Glutamatergic neuron (in vitro differentiated cells): ENCODE measurements at regions not wholly inside any gene's neighbourhood (a gene's known extent, or its start where the extent isn't known, plus 50 kb on each side); places are given as distances from the start of the nearest gene placed in this dataset.

Source experiments
- DNase-seq: peaks from one replicate; pipeline ENCODE4 v3.0.0; 2022
- H3K27ac Mint-ChIP-seq: one replicate; pipeline ENCODE4 v1.8.0; 2020; ENCODE audit warnings: mild to moderate bottlenecking, mixed read lengths, inconsistent platforms; ENCODE audit not compliant: unreplicated experiment
- H3K27me3 Mint-ChIP-seq: one replicate; pipeline ENCODE4 v1.8.0; 2020; ENCODE audit warnings: mild to moderate bottlenecking, moderate library complexity, mixed read lengths, inconsistent platforms; ENCODE audit not compliant: unreplicated experiment
- H3K36me3 Mint-ChIP-seq: one replicate; pipeline ENCODE4 v1.8.0; 2020; ENCODE audit warnings: mild to moderate bottlenecking, mixed read lengths, inconsistent platforms; ENCODE audit not compliant: unreplicated experiment
- H3K4me1 Mint-ChIP-seq: one replicate; pipeline ENCODE4 v1.8.0; 2020; ENCODE audit warnings: mild to moderate bottlenecking, low read depth, mixed read lengths, inconsistent platforms; ENCODE audit not compliant: unreplicated experiment
- H3K4me3 Mint-ChIP-seq: one replicate; pipeline ENCODE4 v1.8.0; 2020; ENCODE audit warnings: mild to moderate bottlenecking, mixed read lengths, inconsistent platforms; ENCODE audit not compliant: unreplicated experiment
- H3K9me3 Mint-ChIP-seq: one replicate; pipeline ENCODE4 v1.8.0; 2020; ENCODE audit warnings: mild to moderate bottlenecking, moderate library complexity, mixed read lengths, inconsistent platforms; ENCODE audit not compliant: unreplicated experiment
- TF ChIP-seq, protein P1 (sequence below): fragments of 200-600 bp; sonication (generic); IDR thresholded peaks from one replicate; pipeline ENCODE4 v1.5.0; 2021; ENCODE audit not compliant: partially characterized antibody, unreplicated experiment

DNA sequence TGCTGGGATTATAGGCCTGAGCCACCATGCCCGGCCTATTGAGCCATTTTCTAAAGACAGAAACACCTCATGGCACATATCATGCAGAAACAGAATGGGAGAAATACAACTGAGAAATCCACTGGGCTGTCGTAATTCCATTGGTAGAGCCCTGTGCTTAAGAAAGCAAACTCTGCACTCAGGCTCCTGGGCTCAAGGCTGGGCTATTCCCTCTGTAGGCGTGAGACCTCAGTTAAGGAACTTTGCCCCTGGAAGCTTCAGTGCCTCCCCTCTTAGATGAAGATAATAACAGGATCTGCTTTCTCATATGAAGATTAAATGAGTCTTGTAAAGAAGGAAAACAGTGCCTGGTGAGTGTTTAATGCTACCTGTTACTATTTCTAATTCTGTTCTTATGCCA lies 120.3 kb downstream of the PXDC1 start:
- Mint-ChIP-seq H3K9me3 (no peaks in the 10 kb centered on the region), H3K4me3 (no peak overlapping the region), H3K27ac (no peak overlapping the region), H3K27me3 (peaks cover 2% of the 10 kb centered on the region), H3K36me3 (no peaks in the 10 kb centered on the region), H3K4me1 (peaks cover 12% of the 10 kb centered on the region)
- no peak for DNase-seq
- TF ChIP-seq, protein P1, sequence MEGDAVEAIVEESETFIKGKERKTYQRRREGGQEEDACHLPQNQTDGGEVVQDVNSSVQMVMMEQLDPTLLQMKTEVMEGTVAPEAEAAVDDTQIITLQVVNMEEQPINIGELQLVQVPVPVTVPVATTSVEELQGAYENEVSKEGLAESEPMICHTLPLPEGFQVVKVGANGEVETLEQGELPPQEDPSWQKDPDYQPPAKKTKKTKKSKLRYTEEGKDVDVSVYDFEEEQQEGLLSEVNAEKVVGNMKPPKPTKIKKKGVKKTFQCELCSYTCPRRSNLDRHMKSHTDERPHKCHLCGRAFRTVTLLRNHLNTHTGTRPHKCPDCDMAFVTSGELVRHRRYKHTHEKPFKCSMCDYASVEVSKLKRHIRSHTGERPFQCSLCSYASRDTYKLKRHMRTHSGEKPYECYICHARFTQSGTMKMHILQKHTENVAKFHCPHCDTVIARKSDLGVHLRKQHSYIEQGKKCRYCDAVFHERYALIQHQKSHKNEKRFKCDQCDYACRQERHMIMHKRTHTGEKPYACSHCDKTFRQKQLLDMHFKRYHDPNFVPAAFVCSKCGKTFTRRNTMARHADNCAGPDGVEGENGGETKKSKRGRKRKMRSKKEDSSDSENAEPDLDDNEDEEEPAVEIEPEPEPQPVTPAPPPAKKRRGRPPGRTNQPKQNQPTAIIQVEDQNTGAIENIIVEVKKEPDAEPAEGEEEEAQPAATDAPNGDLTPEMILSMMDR, result no peak

DNA sequence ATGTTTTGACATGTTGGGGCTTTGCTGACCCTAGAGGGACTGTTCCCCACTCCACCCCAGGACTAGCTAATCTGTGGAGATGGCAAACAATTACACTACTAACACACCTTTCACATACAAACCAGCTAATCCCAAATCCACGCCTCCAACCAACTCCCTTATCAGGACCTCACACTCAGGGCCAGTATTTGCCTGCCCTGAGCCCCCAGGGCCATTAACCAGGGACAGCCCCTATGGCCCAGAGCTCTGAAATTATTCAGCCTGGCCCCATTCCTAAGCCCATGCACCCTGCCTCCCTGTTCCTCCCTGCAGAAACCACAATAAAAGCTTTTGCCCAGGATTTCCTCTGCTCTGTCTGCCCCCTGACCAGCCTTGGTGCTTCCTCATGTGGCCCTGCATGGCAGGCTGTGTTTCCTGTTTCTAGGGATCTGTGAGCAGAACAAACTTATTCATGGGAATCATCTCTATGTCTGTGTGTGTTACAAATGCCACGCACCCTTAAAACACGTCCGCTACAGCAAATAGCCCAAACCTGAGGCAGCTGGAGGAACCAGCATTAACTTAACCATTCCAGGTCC lies 121.2 kb downstream of the PXDC1 start:
- Mint-ChIP-seq H3K36me3 (no peaks in the 10 kb centered on the region), H3K4me3 (no peak overlapping the region), H3K4me1 (peaks cover 17% of the 10 kb centered on the region), H3K9me3 (no peaks in the 10 kb centered on the region), H3K27me3 (peaks cover 2% of the 10 kb centered on the region), H3K27ac (no peak overlapping the region)
- TF ChIP-seq, protein P1, result no peak
- no peak for DNase-seq

GRCh38 chr6:3627956-3628835 lies 123.3 kb downstream of the PXDC1 start:
- peaks cover 37% of the 10 kb centered on the region for H3K4me1 Mint-ChIP-seq
- TF ChIP-seq, protein P1, result no peak
- H3K36me3 Mint-ChIP-seq, result peaks cover 7% of the 10 kb centered on the region
- no peaks in the 10 kb centered on the region for H3K9me3 Mint-ChIP-seq
- peaks cover 3% of the 10 kb centered on the region for H3K27me3 Mint-ChIP-seq
- H3K4me3 Mint-ChIP-seq, result no peak overlapping the region
- H3K27ac Mint-ChIP-seq, result no peak overlapping the region
- no peak for DNase-seq

GRCh38 chr6:3627501-3627900 lies 124.0 kb downstream of the PXDC1 start:
- Mint-ChIP-seq H3K9me3 (no peaks in the 10 kb centered on the region), H3K36me3 (peaks cover 7% of the 10 kb centered on the region), H3K27ac (no peak overlapping the region), H3K4me3 (no peak overlapping the region), H3K27me3 (peaks cover 3% of the 10 kb centered on the region), H3K4me1 (peaks cover 37% of the 10 kb centered on the region)
- no peak for DNase-seq
- TF ChIP-seq, protein P1, result no peak

DNA sequence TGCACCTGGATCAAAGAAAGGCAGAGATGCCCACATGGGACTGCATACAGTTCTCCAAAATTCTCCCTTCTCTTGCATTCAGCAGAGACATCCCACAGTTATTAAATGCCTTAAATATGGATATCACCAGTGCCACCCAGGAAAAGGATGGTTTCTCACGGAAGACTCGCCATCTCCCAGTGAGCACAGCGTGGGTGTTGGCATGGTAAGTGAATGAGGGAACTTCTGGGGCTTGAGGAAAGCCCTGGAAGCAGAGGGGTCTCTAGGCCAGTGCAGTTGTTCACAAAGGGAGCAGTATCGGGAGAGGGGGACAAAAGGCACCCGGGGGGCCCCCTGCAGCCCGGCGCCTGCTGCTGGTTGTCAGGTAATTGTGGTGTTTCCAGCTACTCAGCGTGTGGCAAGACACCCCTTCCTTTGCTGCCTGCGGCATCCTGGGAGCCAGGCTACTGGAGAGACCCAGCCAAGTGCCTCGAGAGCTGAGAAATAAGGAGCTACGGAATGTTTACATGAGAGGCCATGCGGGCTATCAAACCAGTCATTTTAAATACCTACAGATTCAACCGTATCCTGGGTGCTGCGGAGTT lies 125.4 kb downstream of the PXDC1 start:
- H3K36me3 Mint-ChIP-seq, result peaks cover 7% of the 10 kb centered on the region
- H3K27ac Mint-ChIP-seq, result peak overlapping the region; percentile 40
- peaks cover 37% of the 10 kb centered on the region for H3K4me1 Mint-ChIP-seq
- no peak overlapping the region for H3K4me3 Mint-ChIP-seq
- no peaks in the 10 kb centered on the region for H3K9me3 Mint-ChIP-seq
- peaks cover 3% of the 10 kb centered on the region for H3K27me3 Mint-ChIP-seq
- DNase-seq, result no peak
- TF ChIP-seq, protein P1, result no peak
